HepG2 (cell line): ENCODE measurements at regions not wholly inside any gene's neighbourhood (a gene's known extent, or its start where the extent isn't known, plus 50 kb on each side); places are given as distances from the start of the nearest gene placed in this dataset.
"Not testable (repeated sequence)": the region's sequence is repeated elsewhere in the genome, so short reads cannot be mapped to it uniquely, and the experiment has no call there.

Source experiments
- EP300 ChIP-seq, 3 experiments: sonication (generic) in 1 of 3; formaldehyde crosslinking in 1 of 3; IDR thresholded peaks; 2 replicates each; pipeline versions ENCODE4 v1.5.1 to v1.6.1; 2011 to 2020; ENCODE audit warnings: low read depth in 2 of 3, low read length in 2 of 3, borderline replicate concordance in 1 of 3, improper control_type of control experiment in 1 of 3, mild to moderate bottlenecking in 1 of 3, missing genetic modification reagents in 1 of 3, moderate library complexity in 1 of 3
- FUBP1 ChIP-seq: sonication (generic); formaldehyde crosslinking; IDR thresholded peaks from 2 replicates; pipeline ENCODE4 v1.5.1; 2020; ENCODE audit warnings: missing genetic modification reagents, mild to moderate bottlenecking, borderline replicate concordance
- RAD51 ChIP-seq: fragments of 450-650 bp; IDR thresholded peaks from 2 replicates; pipeline ENCODE4 v1.6.1; 2016; ENCODE audit warnings: borderline replicate concordance

- TF ChIP-seq RAD51; EP300 (IDR thresholded peaks at IDR 0.05; ENCODE audit: low read depth in 2 of 2, low read length in 2 of 2); EP300 (CRISPR knock-in tag; IDR thresholded peaks at IDR 0.05; ENCODE audit: borderline replicate concordance); FUBP1 (CRISPR knock-in tag): not testable (repeated sequence)
Measured at GRCh38 chr12:131439752-131440151, 271.1 kb upstream of the SFSWAP start.
